HCT116 (cell line): ENCODE measurements at regions not wholly inside any gene's neighbourhood (a gene's known extent, or its start where the extent isn't known, plus 50 kb on each side); places are given as distances from the start of the nearest gene placed in this dataset.

Experiments
- ATAC-seq: fragments of 200-7000 bp; cut with Tn5 transposase; 2 replicates; pipeline ENCODE4 v1.9.1; 2020; ENCODE audit warnings: mild to moderate bottlenecking, moderate library complexity
- BruUV-seq: library from RNA; stranded (reverse); fragments of 400-500 nt; replicated peaks from 2 replicates; lab custom pipeline; 2021; lab: Mats Ljungman, UMichigan
- CTCF ChIA-PET: fragments of 300-600 bp; sonication (Branson Sonifier 250); formaldehyde crosslinking; loops from one replicate; lab custom pipeline; 2021; ENCODE audit warnings: antibody characterized with exemption; lab: Charles Lee
- POLR2A ChIA-PET: fragments of 300-600, 350-600 bp; sonication (Branson Sonifier 250); formaldehyde crosslinking; loops from one replicate; lab custom pipeline; 2021; ENCODE audit warnings: antibody characterized with exemption; lab: Charles Lee
- RAD21 ChIA-PET, 2 experiments: fragments of 300-600 bp; sonication (Branson Sonifier 250); formaldehyde crosslinking; loops; one replicate each; lab custom pipeline; 2023; ENCODE audit warnings: low total read pairs in 2 of 2; ENCODE audit not compliant: uncharacterized antibody in 2 of 2, unreplicated experiment in 2 of 2, low non-redundant PET in 1 of 2; lab: Charles Lee
- DNase-seq: peaks from one replicate; pipeline ENCODE4 v3.0.0-alpha.2; 2010; ENCODE audit warnings: low read depth, low spot score
- H2AFZ ChIP-seq: fragments of 200-600 bp; shearing (Covaris generic), sonication (generic); 2 replicates; pipeline ENCODE4 v1.6.1; 2017; ENCODE audit warnings: low read depth, mixed run types, mixed read lengths, antibody characterized with exemption, low read length; ENCODE audit not compliant: poor library complexity, severe bottlenecking
- H3K27ac ChIP-seq: 2 replicates; pipeline ENCODE4 v1.5.1; 2012; ENCODE audit warnings: low read depth, low read length
- H3K27me3 ChIP-seq: fragments of 200-600 bp; sonication (generic); 2 replicates; pipeline ENCODE4 v1.6.1; 2016; ENCODE audit warnings: mixed run types, low read length, mixed read lengths; ENCODE audit not compliant: insufficient read depth
- H3K36me3 ChIP-seq, 2 experiments: fragments of 200-500 bp in 1 of 2; fragments of 200-600 bp in 1 of 2; sonication (Bioruptor generic) in 1 of 2; sonication (generic) in 1 of 2; 2 replicates each; pipeline versions ENCODE4 v1.5.1 to v1.6.1; 2014 to 2016; ENCODE audit warnings: low read length in 2 of 2, inconsistent platforms in 1 of 2, mixed read lengths in 1 of 2, mixed run types in 1 of 2; ENCODE audit not compliant: insufficient read depth in 2 of 2, control insufficient read depth in 1 of 2
- H3K4me1 ChIP-seq, 2 experiments: fragments of 200-600 bp in 1 of 2; sonication (generic) in 1 of 2; 2 replicates each; pipeline versions ENCODE4 v1.5.1 to v1.6.1; 2012 to 2017; ENCODE audit warnings: low read length in 2 of 2, inconsistent platforms in 1 of 2, mild to moderate bottlenecking in 1 of 2, mixed read lengths in 1 of 2, mixed run types in 1 of 2, moderate library complexity in 1 of 2; ENCODE audit not compliant: insufficient read depth in 2 of 2, control insufficient read depth in 1 of 2
- H3K4me2 ChIP-seq: fragments of 200-600 bp; sonication (generic); 2 replicates; pipeline ENCODE4 v1.6.1; 2017; ENCODE audit warnings: mixed run types, low read length, mixed read lengths
- H3K4me3 ChIP-seq, 2 experiments: fragments of 200-600 bp in 1 of 2; sonication (generic) in 1 of 2; replicated peaks in 1 of 2; 2 replicates each; pipeline ENCODE4 v1.5.1; 2011 to 2016; ENCODE audit warnings: low read length in 2 of 2, control low read depth in 1 of 2, low read depth in 1 of 2, mild to moderate bottlenecking in 1 of 2, mixed read lengths in 1 of 2, mixed run types in 1 of 2
- H3K79me2 ChIP-seq: fragments of 200-600 bp; sonication (generic); 2 replicates; pipeline ENCODE4 v1.6.1; 2017; ENCODE audit warnings: mild to moderate bottlenecking, mixed run types, low read length, moderate library complexity, mixed read lengths; ENCODE audit not compliant: insufficient read depth
- H3K9ac ChIP-seq: fragments of 200-600 bp; sonication (generic); 2 replicates; pipeline ENCODE4 v1.6.1; 2016; ENCODE audit warnings: low read length, mixed read lengths
- H3K9me2 ChIP-seq: fragments of 200-600 bp; sonication (generic), shearing (Covaris generic); 2 replicates; pipeline ENCODE4 v1.6.1; 2017; ENCODE audit warnings: mixed run types, mild to moderate bottlenecking, moderate library complexity; ENCODE audit not compliant: insufficient read depth
- H3K9me3 ChIP-seq, 2 experiments: fragments of 200-500 bp in 1 of 2; fragments of 200-600 bp in 1 of 2; sonication (Bioruptor generic) in 1 of 2; sonication (generic) in 1 of 2; 2 replicates each; pipeline ENCODE4 v1.6.1; 2014 to 2017; ENCODE audit warnings: low read length in 2 of 2, mixed read lengths in 2 of 2, inconsistent platforms in 1 of 2, low read depth in 1 of 2, mild to moderate bottlenecking in 1 of 2, mixed run types in 1 of 2, moderate library complexity in 1 of 2; ENCODE audit not compliant: control insufficient read depth in 1 of 2, insufficient read depth in 1 of 2
- H4K20me1 ChIP-seq: fragments of 200-600 bp; sonication (generic), shearing (Covaris generic); 2 replicates; pipeline ENCODE4 v1.6.1; 2017; ENCODE audit warnings: mixed run types, mild to moderate bottlenecking, moderate library complexity; ENCODE audit not compliant: insufficient read depth
- RAD21 ChIP-seq: IDR thresholded peaks from 2 replicates; pipeline ENCODE4 v1.6.1; 2012; ENCODE audit warnings: low read depth, mild to moderate bottlenecking
- REST ChIP-seq: IDR thresholded peaks from 2 replicates; pipeline ENCODE4 v1.6.1; 2012; ENCODE audit warnings: low read depth
- intact Hi-C: fragments of 100-400 bp; cut with micrococcal nuclease; formaldehyde crosslinking; loops from 2 replicates; pipeline ENCODE4 v1.10.0; 2022
- TF ChIP-seq, protein P1 (sequence below), 3 experiments: fragments of 200-600 bp in 1 of 3; sonication (generic) in 1 of 3; IDR thresholded peaks in 2 of 3; conservative IDR thresholded peaks in 1 of 3; 2 replicates each; pipeline ENCODE4 v1.5.1; 2012 to 2017; ENCODE audit warnings: low read depth in 2 of 3, low read length in 2 of 3, antibody characterized with exemption in 1 of 3, borderline replicate concordance in 1 of 3, control low read depth in 1 of 3, mild to moderate bottlenecking in 1 of 3, mixed read lengths in 1 of 3, mixed run types in 1 of 3, moderate library complexity in 1 of 3; ENCODE audit not compliant: insufficient read depth in 1 of 3

DNA sequence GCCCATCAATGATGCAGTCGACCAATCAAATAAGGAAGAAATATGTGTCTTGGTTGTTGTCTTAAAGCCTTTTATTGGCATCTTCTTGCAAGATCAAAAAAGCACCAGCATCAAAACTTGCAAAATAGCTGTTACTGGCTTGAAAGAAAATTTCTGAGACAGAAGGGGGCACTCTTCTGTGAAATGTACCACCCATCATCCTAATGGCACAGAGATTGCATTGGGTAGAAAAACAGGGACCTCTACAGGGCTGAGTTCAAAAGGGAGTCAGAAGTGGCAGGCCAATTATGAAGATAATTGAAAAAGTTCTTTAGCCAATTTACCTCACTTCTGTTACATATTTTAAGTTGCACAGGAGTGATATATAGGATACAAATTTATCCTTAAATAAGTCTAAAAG lies 122.3 kb upstream of the GPR149 start:
- no TSS peak for BruUV-seq

More for the DNA sequence above, 122.3 kb upstream of the GPR149 start:
- no peak overlapping the region for H3K27ac ChIP-seq
- CTCF ChIA-PET, result no interaction called here
- no peaks in the 10 kb centered on the region for H3K36me3 ChIP-seq
- no peaks in the 10 kb centered on the region for H3K79me2 ChIP-seq
- H2AFZ ChIP-seq, result no peak overlapping the region
- H3K4me3 ChIP-seq, result no peak overlapping the region
- H3K9me3 ChIP-seq, result no peaks in the 10 kb centered on the region
- intact Hi-C loops, result no loop called here
- no peaks in the 10 kb centered on the region for H3K4me1 ChIP-seq
- no peaks in the 10 kb centered on the region for H3K9me2 ChIP-seq
- H4K20me1 ChIP-seq, result no peaks in the 10 kb centered on the region
- RAD21 ChIA-PET, result no interaction called here
- H3K27me3 ChIP-seq, result no peaks in the 10 kb centered on the region
- DNase-seq (peak; percentile 18), ATAC-seq (peak; percentile 83)
- POLR2A ChIA-PET, result no interaction called here
- TF ChIP-seq, protein P1, sequence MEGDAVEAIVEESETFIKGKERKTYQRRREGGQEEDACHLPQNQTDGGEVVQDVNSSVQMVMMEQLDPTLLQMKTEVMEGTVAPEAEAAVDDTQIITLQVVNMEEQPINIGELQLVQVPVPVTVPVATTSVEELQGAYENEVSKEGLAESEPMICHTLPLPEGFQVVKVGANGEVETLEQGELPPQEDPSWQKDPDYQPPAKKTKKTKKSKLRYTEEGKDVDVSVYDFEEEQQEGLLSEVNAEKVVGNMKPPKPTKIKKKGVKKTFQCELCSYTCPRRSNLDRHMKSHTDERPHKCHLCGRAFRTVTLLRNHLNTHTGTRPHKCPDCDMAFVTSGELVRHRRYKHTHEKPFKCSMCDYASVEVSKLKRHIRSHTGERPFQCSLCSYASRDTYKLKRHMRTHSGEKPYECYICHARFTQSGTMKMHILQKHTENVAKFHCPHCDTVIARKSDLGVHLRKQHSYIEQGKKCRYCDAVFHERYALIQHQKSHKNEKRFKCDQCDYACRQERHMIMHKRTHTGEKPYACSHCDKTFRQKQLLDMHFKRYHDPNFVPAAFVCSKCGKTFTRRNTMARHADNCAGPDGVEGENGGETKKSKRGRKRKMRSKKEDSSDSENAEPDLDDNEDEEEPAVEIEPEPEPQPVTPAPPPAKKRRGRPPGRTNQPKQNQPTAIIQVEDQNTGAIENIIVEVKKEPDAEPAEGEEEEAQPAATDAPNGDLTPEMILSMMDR (IDR thresholded peaks at IDR 0.05 in 2 of 3, conservative IDR thresholded peaks at IDR 0.05 in 1 of 3; ENCODE audit: borderline replicate concordance in 1 of 3, insufficient read depth in 1 of 3, low read depth in 2 of 3, low read length in 2 of 3), result peak; percentile 41 to 83 (median 47); a peak in 5 of 6 replicates
- TF ChIP-seq RAD21 (peak; percentile 50), REST (no peak)
- no peak overlapping the region for H3K9ac ChIP-seq
- no peak overlapping the region for H3K4me2 ChIP-seq
